Adrenal gland (tissue), 9 donors: ENCODE measurements at regions not wholly inside any gene's neighbourhood (a gene's known extent, or its start where the extent isn't known, plus 50 kb on each side); places are given as distances from the start of the nearest gene placed in this dataset.

Experiments used
- DNase-seq, 7 donors: peaks; one replicate each; pipeline ENCODE4 v3.0.0-alpha.2; 2019 to 2020
- H3K27ac ChIP-seq, 5 donors: fragments of 200-600 bp; sonication (generic) in 4 of 5; 1 replicate in 3 of 5; 2 replicates in 2 of 5; pipeline versions ENCODE4 v1.5.1 to v1.8.0; 2016 to 2020; ENCODE audit warnings: mild to moderate bottlenecking in 1 of 5
- H3K27me3 ChIP-seq: fragments of 200-600 bp; 2 replicates; pipeline ENCODE4 v1.8.0; 2021
- H3K36me3 ChIP-seq, 2 donors: fragments of 200-600 bp; replicated peaks in 1 of 2; 1 replicate in 1 of 2; 2 replicates in 1 of 2; pipeline versions ENCODE4 v1.5.1 to v1.8.0; 2018 to 2022
- H3K4me1 ChIP-seq, 2 donors: fragments of 200-600 bp; replicated peaks in 1 of 2; 1 replicate in 1 of 2; 2 replicates in 1 of 2; pipeline versions ENCODE4 v1.5.1 to v1.8.0; 2018 to 2021
- H3K4me3 ChIP-seq, 4 donors: fragments of 200-600 bp; sonication (generic) in 3 of 4; one replicate each; pipeline ENCODE4 v1.5.1; 2016 to 2018
- H3K9me3 ChIP-seq, 3 donors: fragments of 200-600 bp; sonication (generic) in 1 of 3; replicated peaks in 1 of 3; 1 replicate in 2 of 3; 2 replicates in 1 of 3; pipeline versions ENCODE4 v1.5.1 to v1.8.0; 2016 to 2021
- POLR2A ChIP-seq, 2 donors: fragments of 450-650 bp; IDR thresholded peaks; one replicate each; pipeline ENCODE4 v1.6.1; 2017; ENCODE audit warnings: antibody characterized with exemption in 2 of 2, mild to moderate bottlenecking in 2 of 2, moderate library complexity in 1 of 2
- WGBS, 4 donors: extraction: QIAGEN DNeasy Blood & Tissue Kit in 2 of 4; methylation state at CpG; one replicate each; pipeline versions ENCODE4 v1.1.5 to v1.1.7; 2013 to 2017; 5-methylcytosine and 5-hydroxymethylcytosine counted together
- intact Hi-C, 2 donors: fragments of 100-400 bp; cut with DNase I; formaldehyde crosslinking; loops; one replicate each; pipeline versions ENCODE4 v1.14.1 to v1.15.0; 2022 to 2023
- TF ChIP-seq, protein P1 (sequence below), 6 experiments: fragments of 450-650 bp in 4 of 6; fragments of 200-600 bp in 2 of 6; sonication (generic) in 1 of 6; IDR thresholded peaks; 1 replicate in 5 of 6; 2 replicates in 1 of 6; pipeline versions ENCODE4 v1.5.1 to v1.8.0; 2016 to 2021; ENCODE audit warnings: antibody characterized with exemption in 6 of 6, mild to moderate bottlenecking in 2 of 6, moderate library complexity in 1 of 6
- donor health status: healthy with polysubstance abuse.
- donor health status: Bipolar disorder and iron deficiency.
- donor health status: DM: yes; HTN: yes; CAD: no.
- donor health status: DM: no; HTN: no; CAD: no.
- donor health status: DM: no; HTN: no; CAD: no.

DNA sequence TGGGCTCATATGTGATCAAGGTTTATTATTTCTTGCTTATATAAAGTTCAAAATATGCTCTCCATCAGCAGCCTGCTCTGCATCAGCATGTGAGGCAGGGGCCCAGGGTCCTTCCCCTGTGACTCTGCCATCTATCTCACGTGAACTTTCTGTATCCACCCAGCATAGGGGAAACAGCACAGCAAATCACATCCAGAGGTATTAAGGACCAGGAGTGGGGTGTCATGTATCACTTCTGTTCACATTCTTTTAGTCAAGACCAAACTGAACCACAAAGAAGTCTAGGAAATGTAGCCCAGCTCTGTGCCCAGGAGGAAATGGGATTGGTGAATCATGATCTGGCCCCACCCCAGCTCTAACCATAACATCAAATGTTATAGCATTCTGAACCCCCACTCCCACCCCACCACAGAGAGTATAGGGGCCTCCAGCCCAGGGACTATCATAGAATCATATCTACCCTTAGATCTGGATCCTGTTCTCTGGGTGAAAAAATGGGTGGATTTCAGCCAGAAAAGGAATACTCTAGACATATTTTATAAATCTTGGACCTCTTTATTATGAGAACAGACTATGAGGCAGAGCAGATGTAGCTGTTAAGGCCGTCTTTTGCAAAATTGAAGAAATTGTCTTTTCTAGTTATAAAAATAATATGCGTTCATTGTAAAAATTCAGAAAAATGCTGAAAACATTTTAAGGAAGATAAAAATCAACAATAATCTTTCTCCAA, 473.7 kb downstream of the ARHGEF28 start:
- TF ChIP-seq POLR2A (IDR thresholded peaks at IDR 0.05), result no peak
- TF ChIP-seq, protein P1, sequence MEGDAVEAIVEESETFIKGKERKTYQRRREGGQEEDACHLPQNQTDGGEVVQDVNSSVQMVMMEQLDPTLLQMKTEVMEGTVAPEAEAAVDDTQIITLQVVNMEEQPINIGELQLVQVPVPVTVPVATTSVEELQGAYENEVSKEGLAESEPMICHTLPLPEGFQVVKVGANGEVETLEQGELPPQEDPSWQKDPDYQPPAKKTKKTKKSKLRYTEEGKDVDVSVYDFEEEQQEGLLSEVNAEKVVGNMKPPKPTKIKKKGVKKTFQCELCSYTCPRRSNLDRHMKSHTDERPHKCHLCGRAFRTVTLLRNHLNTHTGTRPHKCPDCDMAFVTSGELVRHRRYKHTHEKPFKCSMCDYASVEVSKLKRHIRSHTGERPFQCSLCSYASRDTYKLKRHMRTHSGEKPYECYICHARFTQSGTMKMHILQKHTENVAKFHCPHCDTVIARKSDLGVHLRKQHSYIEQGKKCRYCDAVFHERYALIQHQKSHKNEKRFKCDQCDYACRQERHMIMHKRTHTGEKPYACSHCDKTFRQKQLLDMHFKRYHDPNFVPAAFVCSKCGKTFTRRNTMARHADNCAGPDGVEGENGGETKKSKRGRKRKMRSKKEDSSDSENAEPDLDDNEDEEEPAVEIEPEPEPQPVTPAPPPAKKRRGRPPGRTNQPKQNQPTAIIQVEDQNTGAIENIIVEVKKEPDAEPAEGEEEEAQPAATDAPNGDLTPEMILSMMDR (IDR thresholded peaks at IDR 0.05), result no peak
- Histone ChIP-seq H3K27me3 (no peaks in the 10 kb centered on the region), H3K9me3 (no peaks in the 10 kb centered on the region), H3K36me3 (no peaks in the 10 kb centered on the region), H3K27ac (no peak overlapping the region), H3K4me1 (no peaks in the 10 kb centered on the region), H3K4me3 (no peak overlapping the region)
- WGBS, 4 donors, result 92 to 94% (median 93%) methylated on average over 3 of the region's 3 CpGs
- DNase-seq, result no peak
- intact Hi-C loops, result no loop called here

GRCh38 chr5:74098941-74099340, 472.9 kb downstream of the ARHGEF28 start:
- Histone ChIP-seq H3K36me3 (no peaks in the 10 kb centered on the region), H3K27ac (no peak overlapping the region), H3K4me1 (no peaks in the 10 kb centered on the region), H3K9me3 (no peaks in the 10 kb centered on the region), H3K27me3 (no peaks in the 10 kb centered on the region), H3K4me3 (no peak overlapping the region)
- TF ChIP-seq, protein P1 (IDR thresholded peaks at IDR 0.05), result no peak
- TF ChIP-seq POLR2A (IDR thresholded peaks at IDR 0.05), result no peak
- intact Hi-C loops, result no loop called here
- DNase-seq, result no peak

DNA sequence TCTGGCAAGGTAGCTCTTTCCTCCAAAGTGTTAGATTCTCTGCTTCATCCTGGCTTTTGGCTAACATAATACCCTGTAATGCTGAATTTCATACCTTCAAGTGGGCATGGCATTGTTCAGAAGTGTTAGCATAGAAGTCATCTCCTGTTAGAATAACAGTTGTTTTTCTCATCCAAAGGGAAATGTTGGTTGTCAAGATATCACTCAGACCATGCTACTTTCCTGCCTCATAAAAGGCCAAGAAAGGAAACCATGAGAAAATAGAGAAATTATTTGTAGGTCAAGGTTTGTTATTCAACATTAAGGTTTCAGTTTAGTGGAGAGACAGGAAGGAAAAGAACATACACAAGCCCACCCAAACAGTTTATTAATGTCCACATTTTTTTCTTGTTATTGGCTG, 472.5 kb downstream of the ARHGEF28 start:
- intact Hi-C loops, result no loop called here
- TF ChIP-seq POLR2A (IDR thresholded peaks at IDR 0.05), result no peak
- TF ChIP-seq, protein P1 (IDR thresholded peaks at IDR 0.05), result no peak
- Histone ChIP-seq H3K9me3 (no peaks in the 10 kb centered on the region), H3K27me3 (no peaks in the 10 kb centered on the region), H3K36me3 (no peaks in the 10 kb centered on the region), H3K27ac (no peak overlapping the region), H3K4me1 (no peaks in the 10 kb centered on the region), H3K4me3 (no peak overlapping the region)
- DNase-seq, result no peak

DNA sequence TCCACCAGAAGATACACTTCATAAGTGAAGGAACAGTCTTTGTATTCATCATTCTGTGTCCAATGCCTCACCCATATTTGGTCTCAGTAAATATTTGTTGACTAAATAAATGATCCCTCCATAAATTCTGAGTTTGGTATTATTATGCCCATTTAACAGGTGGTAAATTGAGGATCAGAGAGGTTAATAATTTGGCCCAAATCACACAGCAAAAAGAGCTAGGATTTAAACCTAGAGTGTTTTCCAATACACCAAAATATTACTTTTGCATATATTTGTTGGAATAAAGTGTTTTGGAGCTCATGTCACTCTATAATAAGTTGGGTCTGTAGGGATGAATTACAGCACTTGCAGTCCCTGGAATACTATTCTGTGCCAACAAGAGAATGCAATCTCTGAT, 470.3 kb downstream of the ARHGEF28 start:
- H3K9me3 ChIP-seq, result no peaks in the 10 kb centered on the region
- no peak for DNase-seq
- TF ChIP-seq, protein P1 (IDR thresholded peaks at IDR 0.05), result no peak
- no peak for TF ChIP-seq POLR2A (IDR thresholded peaks at IDR 0.05)
- H3K4me1 ChIP-seq, result no peaks in the 10 kb centered on the region
- no peaks in the 10 kb centered on the region for H3K27me3 ChIP-seq
- no peak overlapping the region for H3K27ac ChIP-seq
- intact Hi-C loops, result no loop called here
- no peak overlapping the region for H3K4me3 ChIP-seq
- no peaks in the 10 kb centered on the region for H3K36me3 ChIP-seq
